Skeletal muscle satellite cell (primary cell): ENCODE measurements at regions not wholly inside any gene's neighbourhood (a gene's known extent, or its start where the extent isn't known, plus 50 kb on each side); places are given as distances from the start of the nearest gene placed in this dataset.

Experiments used
- H3K27me3 ChIP-seq: 2 replicates; pipeline ENCODE4 v1.7.0; 2013; ENCODE audit warnings: low read length; ENCODE audit not compliant: control insufficient read depth, insufficient read depth
- H3K36me3 ChIP-seq: 2 replicates; pipeline ENCODE4 v1.7.0; 2013; ENCODE audit warnings: mild to moderate bottlenecking, control low read depth, low read length; ENCODE audit not compliant: insufficient read depth
- H3K4me1 ChIP-seq: 2 replicates; pipeline ENCODE4 v1.7.0; 2013; ENCODE audit warnings: low read length; ENCODE audit not compliant: control insufficient read depth, insufficient read depth
- H3K4me2 ChIP-seq: 2 replicates; pipeline ENCODE4 v1.7.0; 2013; ENCODE audit warnings: mild to moderate bottlenecking, low read length
- H3K4me3 ChIP-seq: 2 replicates; pipeline ENCODE4 v1.7.0; 2013; ENCODE audit warnings: low read length
- H3K9ac ChIP-seq: 2 replicates; pipeline ENCODE4 v1.7.0; 2013; ENCODE audit warnings: mild to moderate bottlenecking, low read depth, low read length, moderate library complexity
- H3K9me3 ChIP-seq: replicated peaks from 2 replicates; pipeline ENCODE4 v1.7.0; 2013; ENCODE audit warnings: mild to moderate bottlenecking, control low read depth, low read length

DNA sequence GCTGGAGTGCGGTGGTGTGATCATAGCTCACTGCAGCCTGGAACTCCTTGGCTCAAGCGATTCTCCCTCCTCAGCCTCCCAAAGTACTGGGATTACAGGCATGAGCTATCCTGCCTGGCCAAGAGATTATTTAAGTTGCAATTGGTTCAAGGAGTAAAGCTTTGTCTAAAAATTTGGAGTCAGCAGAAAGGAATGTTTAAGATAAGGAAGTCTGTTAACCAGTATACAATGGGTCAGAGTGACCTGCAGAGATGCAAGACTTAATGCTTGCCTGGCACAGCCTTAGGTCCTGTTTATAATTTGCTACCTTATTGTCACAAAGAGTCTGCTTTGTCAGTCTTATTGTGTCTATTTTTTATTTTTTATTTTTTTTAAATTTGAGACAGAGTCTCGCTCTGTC is 826.2 kb downstream of the NLGN4X start:
- no peaks in the 10 kb centered on the region for H3K27me3 ChIP-seq
- no peaks in the 10 kb centered on the region for H3K9me3 ChIP-seq
- no peaks in the 10 kb centered on the region for H3K4me1 ChIP-seq
- H3K4me3 ChIP-seq = no peak overlapping the region
- H3K36me3 ChIP-seq = no peaks in the 10 kb centered on the region
- no peak overlapping the region for H3K9ac ChIP-seq
- H3K4me2 ChIP-seq = no peak overlapping the region

DNA sequence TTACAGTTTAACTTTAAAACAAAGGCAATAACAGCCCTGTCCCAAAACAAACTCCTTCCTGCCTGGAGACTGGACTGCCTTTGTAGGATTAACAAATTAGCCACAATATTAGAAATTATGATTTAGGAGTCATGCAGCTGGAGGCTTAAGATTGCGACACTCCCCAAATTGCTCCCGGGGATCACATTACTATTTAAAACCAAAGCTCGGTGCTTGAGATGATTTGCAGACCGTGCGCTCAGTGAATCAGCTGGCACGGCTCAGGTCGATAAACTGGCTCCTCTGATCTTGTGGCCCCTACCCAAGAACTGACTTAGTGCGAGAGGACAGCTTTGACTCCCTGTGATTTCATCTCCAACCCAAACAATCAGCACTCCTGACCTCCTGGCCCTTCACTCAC is 829.3 kb downstream of the NLGN4X start:
- H3K27me3 ChIP-seq = no peaks in the 10 kb centered on the region
- H3K4me3 ChIP-seq = no peak overlapping the region
- no peak overlapping the region for H3K9ac ChIP-seq

DNA sequence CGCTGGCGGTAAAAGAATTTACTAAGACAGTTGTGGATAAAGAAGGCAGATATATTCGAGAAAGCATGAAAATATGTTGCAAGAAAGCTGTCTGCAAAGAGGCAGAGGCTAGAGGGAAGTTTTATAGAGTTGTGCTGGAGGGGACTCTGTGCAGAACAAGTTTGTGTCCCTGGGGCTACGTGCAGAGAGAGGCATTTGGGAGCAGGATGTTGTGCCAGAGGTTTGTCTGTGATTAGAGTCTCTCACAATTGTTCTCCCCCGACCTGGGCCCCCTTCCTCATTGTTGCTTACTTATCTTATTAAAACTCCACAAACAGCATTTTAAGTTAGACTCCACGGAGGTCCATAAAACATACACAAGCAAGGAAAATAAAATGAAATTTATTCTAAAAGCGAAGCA is 831.3 kb downstream of the NLGN4X start:
- no peak overlapping the region for H3K9ac ChIP-seq
- no peaks in the 10 kb centered on the region for H3K9me3 ChIP-seq
- no peak overlapping the region for H3K4me2 ChIP-seq
- H3K4me3 ChIP-seq = no peak overlapping the region
- H3K36me3 ChIP-seq = no peaks in the 10 kb centered on the region
- no peaks in the 10 kb centered on the region for H3K27me3 ChIP-seq
- H3K4me1 ChIP-seq = no peaks in the 10 kb centered on the region

More for the DNA sequence above, 829.3 kb downstream of the NLGN4X start:
- H3K36me3 ChIP-seq = no peaks in the 10 kb centered on the region
- H3K4me2 ChIP-seq = no peak overlapping the region
- H3K9me3 ChIP-seq = no peaks in the 10 kb centered on the region
- H3K4me1 ChIP-seq = no peaks in the 10 kb centered on the region

DNA sequence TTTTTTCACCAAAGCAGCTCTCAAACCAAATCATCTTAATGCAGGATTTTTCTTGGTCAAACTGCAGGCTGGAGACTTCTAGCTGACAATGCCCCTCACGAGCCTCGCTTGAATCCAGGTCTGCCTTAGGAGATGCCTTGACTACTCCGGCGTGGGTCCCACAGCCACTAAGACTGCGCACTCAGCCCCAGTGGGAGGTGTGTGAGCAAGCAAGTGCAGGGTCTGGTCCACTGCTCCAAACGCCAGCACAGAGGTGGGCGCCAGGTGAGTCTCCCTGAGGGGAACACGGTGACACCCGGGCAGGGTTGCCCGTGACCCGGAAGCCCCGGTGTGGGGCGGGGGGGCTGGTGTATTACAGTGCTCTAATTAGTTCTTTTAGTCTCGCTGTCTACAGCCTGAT is 838.3 kb downstream of the NLGN4X start:
- Histone ChIP-seq H3K4me2 (no peak overlapping the region), H3K4me3 (no peak overlapping the region), H3K4me1 (no peaks in the 10 kb centered on the region), H3K9me3 (peaks cover 6% of the 10 kb centered on the region), H3K9ac (no peak overlapping the region), H3K36me3 (no peaks in the 10 kb centered on the region), H3K27me3 (no peaks in the 10 kb centered on the region)

DNA sequence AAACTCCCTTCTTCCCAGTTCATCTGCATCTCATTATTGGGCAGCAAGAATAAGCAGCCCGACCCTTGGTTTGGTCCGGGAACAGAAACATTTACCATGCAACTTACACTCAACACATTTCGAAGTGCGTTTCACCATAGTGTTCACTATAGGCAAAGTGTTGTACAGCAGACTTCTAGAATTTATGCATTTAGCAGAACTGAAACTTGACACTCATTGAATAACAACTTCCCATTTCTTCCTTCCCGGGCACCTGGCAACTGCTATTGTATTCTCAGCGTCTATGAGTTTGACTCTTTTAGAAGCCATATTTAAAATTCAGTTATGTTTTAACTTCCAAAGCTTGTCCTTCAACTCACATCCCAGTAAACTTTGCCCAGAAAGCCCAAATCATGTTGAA is 840.6 kb downstream of the NLGN4X start:
- no peaks in the 10 kb centered on the region for H3K36me3 ChIP-seq
- H3K4me3 ChIP-seq = no peak overlapping the region
- H3K4me2 ChIP-seq = no peak overlapping the region
- H3K9me3 ChIP-seq = peaks cover 6% of the 10 kb centered on the region
- H3K27me3 ChIP-seq = no peaks in the 10 kb centered on the region
- no peaks in the 10 kb centered on the region for H3K4me1 ChIP-seq
- H3K9ac ChIP-seq = no peak overlapping the region

DNA sequence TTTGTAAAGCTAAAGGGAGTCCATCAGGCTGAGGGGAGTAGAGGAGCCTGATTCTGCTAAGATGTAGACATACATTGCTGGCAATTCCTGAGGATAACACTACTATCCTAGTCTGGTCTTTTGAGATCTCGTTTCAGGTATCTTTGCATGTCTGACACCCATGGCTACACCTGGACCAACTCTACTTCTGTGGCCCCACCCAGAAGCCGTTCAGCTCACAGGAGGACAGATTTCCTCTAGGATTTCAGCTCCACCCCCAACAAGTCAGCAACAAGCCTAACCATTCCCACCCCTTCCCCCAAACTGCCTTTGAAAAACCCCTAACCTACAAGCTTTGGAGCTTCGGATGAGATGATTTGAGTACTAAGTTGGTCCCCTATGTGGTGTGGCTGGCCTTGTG is 848.2 kb downstream of the NLGN4X start:
- Histone ChIP-seq H3K36me3 (no peaks in the 10 kb centered on the region), H3K9ac (no peak overlapping the region)

DNA sequence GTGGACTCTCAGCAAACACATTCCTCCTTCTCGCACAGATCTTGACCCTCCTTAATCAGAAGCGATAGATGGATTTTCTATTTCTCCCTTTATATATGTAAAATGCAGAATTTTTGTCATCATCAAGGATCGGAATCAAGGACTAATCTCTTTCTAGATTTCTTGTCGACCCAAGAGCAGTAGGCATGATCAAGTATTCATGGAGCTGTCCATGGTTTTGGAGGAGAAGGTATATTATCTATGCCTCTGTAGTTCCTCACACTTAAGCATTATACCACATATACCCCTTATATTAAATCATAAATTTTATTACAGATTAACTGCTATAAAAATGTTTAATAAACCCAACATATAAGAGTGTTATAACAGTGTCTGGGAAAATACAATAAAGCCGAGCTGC is 886.8 kb downstream of the NLGN4X start:
- no peaks in the 10 kb centered on the region for H3K36me3 ChIP-seq

More for the DNA sequence above, 848.2 kb downstream of the NLGN4X start:
- no peaks in the 10 kb centered on the region for H3K4me1 ChIP-seq
- H3K27me3 ChIP-seq = no peaks in the 10 kb centered on the region
- H3K4me3 ChIP-seq = no peak overlapping the region
- no peaks in the 10 kb centered on the region for H3K9me3 ChIP-seq
- no peak overlapping the region for H3K4me2 ChIP-seq

DNA sequence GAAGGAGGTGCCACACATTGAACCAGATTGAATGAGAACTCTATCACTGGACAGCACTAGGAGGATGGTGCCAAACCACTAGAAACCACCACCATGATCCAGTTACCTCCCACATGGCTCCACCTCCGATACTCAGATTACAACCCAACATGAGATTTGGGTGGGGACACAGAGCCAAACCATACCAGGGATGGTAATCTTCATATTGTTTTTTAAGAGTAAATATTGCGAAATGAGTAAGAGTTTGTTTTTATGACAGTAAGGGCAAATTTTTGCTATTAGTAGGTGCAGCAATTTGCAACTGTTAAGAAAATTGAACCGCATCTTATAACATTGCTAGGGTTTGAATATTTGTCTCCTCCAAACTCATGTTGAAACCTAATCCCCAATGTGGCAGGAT is 891.5 kb downstream of the NLGN4X start:
- no peak overlapping the region for H3K9ac ChIP-seq
- no peak overlapping the region for H3K4me3 ChIP-seq
- no peaks in the 10 kb centered on the region for H3K27me3 ChIP-seq
- peaks cover 7% of the 10 kb centered on the region for H3K9me3 ChIP-seq
- H3K4me1 ChIP-seq = no peaks in the 10 kb centered on the region
- H3K36me3 ChIP-seq = no peaks in the 10 kb centered on the region
- no peak overlapping the region for H3K4me2 ChIP-seq

More for the DNA sequence above, 886.8 kb downstream of the NLGN4X start:
- Histone ChIP-seq H3K4me3 (no peak overlapping the region), H3K9me3 (peaks cover 4% of the 10 kb centered on the region), H3K4me2 (no peak overlapping the region), H3K27me3 (no peaks in the 10 kb centered on the region), H3K4me1 (no peaks in the 10 kb centered on the region), H3K9ac (no peak overlapping the region)

DNA sequence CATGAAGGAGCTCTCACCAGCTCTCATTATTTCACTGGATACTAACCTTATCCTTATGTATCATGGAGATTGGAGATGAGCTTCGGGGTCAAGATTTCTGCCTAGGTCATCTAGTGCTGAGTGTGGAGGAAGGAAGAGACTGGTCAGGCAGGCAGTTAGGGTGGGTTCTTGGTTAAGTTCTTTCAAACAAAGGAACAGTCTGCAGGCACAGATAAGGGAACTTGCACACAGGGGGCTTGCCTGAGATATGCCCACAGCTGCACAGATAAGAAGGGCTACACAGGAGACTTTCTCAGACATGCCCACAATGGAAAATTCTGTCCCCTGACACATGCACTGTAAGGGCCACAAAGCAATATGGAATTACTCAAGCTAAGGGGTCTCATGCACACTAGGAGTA is 904.1 kb downstream of the NLGN4X start:
- Histone ChIP-seq H3K4me3 (no peak overlapping the region), H3K36me3 (no peaks in the 10 kb centered on the region), H3K4me2 (no peak overlapping the region), H3K9ac (no peak overlapping the region), H3K4me1 (no peaks in the 10 kb centered on the region), H3K27me3 (no peaks in the 10 kb centered on the region), H3K9me3 (peaks cover 10% of the 10 kb centered on the region)

DNA sequence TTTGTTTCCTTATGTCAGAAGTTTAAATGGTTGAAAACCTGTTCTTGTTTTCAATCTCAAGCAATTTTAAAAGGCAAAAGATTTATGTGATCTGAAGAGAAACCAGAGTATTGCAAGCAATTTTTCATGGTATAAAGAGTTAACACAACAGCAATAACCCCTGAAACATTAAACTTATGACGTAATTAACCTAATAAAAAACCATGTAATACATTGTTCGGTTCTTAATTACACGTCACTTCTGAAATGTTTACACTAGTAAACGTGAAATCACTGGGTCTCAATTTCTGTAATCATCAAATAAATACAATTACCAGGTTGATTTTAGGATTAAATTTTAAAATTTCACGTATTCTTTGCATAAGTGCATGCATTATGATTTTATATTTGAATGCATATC is 914.5 kb downstream of the NLGN4X start:
- H3K4me3 ChIP-seq = no peak overlapping the region
- H3K27me3 ChIP-seq = no peaks in the 10 kb centered on the region
- H3K4me2 ChIP-seq = no peak overlapping the region
- H3K9me3 ChIP-seq = no peaks in the 10 kb centered on the region
- H3K9ac ChIP-seq = no peak overlapping the region
- no peaks in the 10 kb centered on the region for H3K4me1 ChIP-seq
- H3K36me3 ChIP-seq = no peaks in the 10 kb centered on the region

DNA sequence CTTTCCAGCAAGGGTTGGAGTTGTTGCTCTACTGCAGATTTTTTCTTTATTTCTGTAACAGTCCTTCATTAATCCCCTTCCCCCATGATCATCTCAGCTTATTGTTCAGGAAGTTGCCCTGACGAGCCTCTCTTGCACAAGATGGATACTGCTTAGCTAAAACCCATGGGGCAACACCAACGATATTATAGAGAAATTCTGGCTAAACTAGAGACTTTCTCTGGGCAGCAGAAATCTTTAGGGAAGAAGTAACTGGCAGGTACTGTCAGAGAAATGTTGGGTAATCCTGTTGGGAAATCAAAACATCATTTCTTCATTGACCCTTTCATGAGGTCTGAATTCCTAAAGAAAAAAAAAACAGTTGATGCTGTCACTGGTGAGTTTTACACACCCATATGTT is 921.3 kb downstream of the NLGN4X start:
- Histone ChIP-seq H3K27me3 (no peaks in the 10 kb centered on the region), H3K9me3 (peaks cover 4% of the 10 kb centered on the region), H3K4me3 (no peak overlapping the region), H3K4me2 (no peak overlapping the region), H3K4me1 (no peaks in the 10 kb centered on the region), H3K36me3 (no peaks in the 10 kb centered on the region), H3K9ac (no peak overlapping the region)

DNA sequence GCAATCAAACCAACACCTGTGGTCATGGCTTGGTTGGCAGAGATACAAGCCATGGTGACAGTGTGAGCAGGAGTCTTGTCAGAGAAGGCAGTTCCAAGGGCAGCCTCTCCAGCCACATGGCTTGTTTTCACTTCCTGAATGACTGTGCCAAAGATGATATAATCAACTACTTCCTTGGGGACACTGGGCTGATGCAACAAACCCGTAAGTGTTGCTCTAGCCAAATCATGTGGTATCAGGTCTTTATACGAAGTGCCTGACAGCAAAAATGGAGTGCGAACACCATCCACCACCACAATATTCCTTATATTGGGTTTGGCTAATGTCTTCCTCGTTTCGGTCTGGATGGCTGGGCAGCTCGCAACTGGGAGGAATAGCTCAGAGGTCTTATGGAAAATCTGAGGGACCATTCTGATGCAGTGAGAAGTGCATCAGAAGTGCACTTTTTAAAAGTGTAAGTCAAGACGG is 922.0 kb downstream of the NLGN4X start:
- Histone ChIP-seq H3K4me1 (no peaks in the 10 kb centered on the region), H3K4me2 (no peak overlapping the region), H3K36me3 (no peaks in the 10 kb centered on the region), H3K9me3 (peaks cover 4% of the 10 kb centered on the region), H3K9ac (no peak overlapping the region), H3K27me3 (no peaks in the 10 kb centered on the region), H3K4me3 (no peak overlapping the region)
